ENCODE measurements at regions not wholly inside any gene's neighbourhood (a gene's known extent, or its start where the extent isn't known, plus 50 kb on each side); places are given as distances from the start of the nearest gene placed in this dataset.

GRCh38 chr2:183606022-183606717 is 481.9 kb downstream of the NUP35 start:
- TF ChIP-seq POLR2A (IDR thresholded peaks at IDR 0.05; ENCODE audit: low read depth, low read length) (no peak), POLR2AphosphoS5 (IDR thresholded peaks at IDR 0.05; ENCODE audit: low read depth, low read length) (no peak), TAF1 (IDR thresholded peaks at IDR 0.05; ENCODE audit: borderline replicate concordance, low read depth, low read length) (no peak)
